Right lobe of liver (tissue), 6 donors: ENCODE measurements at regions not wholly inside any gene's neighbourhood (a gene's known extent, or its start where the extent isn't known, plus 50 kb on each side); places are given as distances from the start of the nearest gene placed in this dataset.
A peak's percentile ranks its signal among the peaks of the same experiment; 100 is the strongest.

ENCODE experiments used
- ATAC-seq, 4 donors: fragments of 200-7000 bp; cut with Tn5 transposase; one replicate each; pipeline ENCODE4 v1.9.1; 2020; ENCODE audit warnings: mild to moderate bottlenecking in 4 of 4, moderate library complexity in 4 of 4
- DNase-seq, 3 donors: peaks; one replicate each; pipeline ENCODE4 v3.0.0-alpha.2; 2020
- H3K27ac ChIP-seq, 3 donors: fragments of 200-600 bp; one replicate each; pipeline ENCODE4 v1.8.0; 2022
- H3K27me3 ChIP-seq, 2 donors: fragments of 200-600 bp; one replicate each; pipeline ENCODE4 v1.8.0; 2022
- H3K36me3 ChIP-seq, 4 donors: fragments of 200-600 bp; sonication (generic) in 1 of 4; one replicate each; pipeline versions ENCODE4 v1.5.1 to v1.8.0; 2017 to 2022; ENCODE audit warnings: control low read depth in 1 of 4
- H3K4me1 ChIP-seq, 4 donors: fragments of 200-600 bp; sonication (generic) in 1 of 4; one replicate each; pipeline versions ENCODE4 v1.5.1 to v1.8.0; 2017 to 2022; ENCODE audit warnings: control low read depth in 1 of 4
- H3K4me3 ChIP-seq, 3 donors: fragments of 200-600 bp; one replicate each; pipeline ENCODE4 v1.8.0; 2022
- H3K9me3 ChIP-seq, 4 donors: fragments of 200-600 bp; sonication (generic) in 1 of 4; one replicate each; pipeline versions ENCODE4 v1.5.1 to v1.8.0; 2017 to 2022; ENCODE audit warnings: control low read depth in 1 of 4
- CTCF ChIP-seq, 4 donors: fragments of 200-600 bp in 3 of 4; fragments of 450-650 bp in 1 of 4; IDR thresholded peaks; one replicate each; pipeline versions ENCODE4 v1.5.1 to v1.8.0; 2016 to 2022; ENCODE audit warnings: antibody characterized with exemption in 4 of 4, mild to moderate bottlenecking in 2 of 4
- POLR2A ChIP-seq: fragments of 450-650 bp; IDR thresholded peaks from one replicate; pipeline ENCODE4 v1.6.1; 2017; ENCODE audit warnings: antibody characterized with exemption, mild to moderate bottlenecking
- WGBS: methylation state at CpG from one replicate; pipeline ENCODE4 v1.1.6; 2018; ENCODE audit warnings: low coverage, low lambda C conversion rate; ENCODE audit not compliant: insufficient coverage; ENCODE audit errors: missing lambda C conversion rate; 5-methylcytosine and 5-hydroxymethylcytosine counted together
- intact Hi-C, 2 donors: fragments of 100-400 bp; cut with DNase I; formaldehyde crosslinking; loops; one replicate each; pipeline versions ENCODE4 v1.11.2 to v1.14.1; 2022
- donor health status: DM: no; HTN: yes; CAD: no.
- donor health status: DM: no; HTN: no; CAD: no.
- donor health status: DM: no; HTN: no; CAD: no.
- donor health status: DM: no; HTN: yes; CAD: no.
- donor health status: DM: no; HTN: yes; CAD: no.

GRCh38 chr10:9211228-9211627 is 1156.7 kb downstream of the GATA3 start:
- 35% methylated on average over 2 of the region's 2 CpGs for WGBS
- ATAC-seq (no peak), DNase-seq (no peak)
- H3K4me1 ChIP-seq, result no peaks in the 10 kb centered on the region
- no peaks in the 10 kb centered on the region for H3K27me3 ChIP-seq
- TF ChIP-seq CTCF (IDR thresholded peaks at IDR 0.05), result peak; percentile 3 to 29 (median 26)
- no peak for TF ChIP-seq POLR2A
- H3K27ac ChIP-seq, result no peak overlapping the region
- no peaks in the 10 kb centered on the region for H3K36me3 ChIP-seq
- no peak overlapping the region for H3K4me3 ChIP-seq
- no peaks in the 10 kb centered on the region for H3K9me3 ChIP-seq
- intact Hi-C loops, result no loop called here

- H3K4me3 ChIP-seq, result no peak overlapping the region
- TF ChIP-seq CTCF (IDR thresholded peaks at IDR 0.05), result no peak
- DNase-seq, result no peak
- H3K27ac ChIP-seq, result no peak overlapping the region
- no peak for ATAC-seq
- intact Hi-C loops, result no loop called here
- WGBS, result 44% methylated on average over 7 of the region's 7 CpGs
- no peaks in the 10 kb centered on the region for H3K36me3 ChIP-seq
- H3K4me1 ChIP-seq, result no peaks in the 10 kb centered on the region
- no peaks in the 10 kb centered on the region for H3K27me3 ChIP-seq
- H3K9me3 ChIP-seq, result no peaks in the 10 kb centered on the region
Observed at GRCh38 chr10:9214618-9215017, 1160.1 kb downstream of the GATA3 start.

- DNase-seq, result no peak
- Histone ChIP-seq H3K4me3 (no peak overlapping the region), H3K27me3 (no peaks in the 10 kb centered on the region), H3K36me3 (no peaks in the 10 kb centered on the region), H3K4me1 (no peaks in the 10 kb centered on the region), H3K9me3 (no peaks in the 10 kb centered on the region), H3K27ac (no peak overlapping the region)
- no peak for TF ChIP-seq POLR2A
- no peak for TF ChIP-seq CTCF (IDR thresholded peaks at IDR 0.05)
- WGBS, result 40% methylated on average over 2 of the region's 2 CpGs
- intact Hi-C loops, result no loop called here
- no peak for ATAC-seq
Observed at GRCh38 chr10:9215121-9215520, 1160.6 kb downstream of the GATA3 start.

- no peak for ATAC-seq
- TF ChIP-seq POLR2A, result no peak
- no peak for TF ChIP-seq CTCF (IDR thresholded peaks at IDR 0.05)
- Histone ChIP-seq H3K27ac (no peak overlapping the region), H3K27me3 (no peaks in the 10 kb centered on the region), H3K4me3 (no peak overlapping the region), H3K36me3 (no peaks in the 10 kb centered on the region), H3K9me3 (no peaks in the 10 kb centered on the region), H3K4me1 (no peaks in the 10 kb centered on the region)
- WGBS, result 41% methylated on average over 4 of the region's 4 CpGs
- DNase-seq, result no peak
- intact Hi-C loops, result no loop called here
Observed at GRCh38 chr10:9219860-9220259, 1165.4 kb downstream of the GATA3 start.

- TF ChIP-seq POLR2A (no peak), CTCF (IDR thresholded peaks at IDR 0.05) (no peak)
- no peaks in the 10 kb centered on the region for H3K4me1 ChIP-seq
- DNase-seq (no peak), ATAC-seq (no peak)
- H3K27me3 ChIP-seq, result no peaks in the 10 kb centered on the region
- 80% methylated on average over 2 of the region's 3 CpGs for WGBS
- H3K4me3 ChIP-seq, result no peak overlapping the region
- H3K9me3 ChIP-seq, result no peaks in the 10 kb centered on the region
- intact Hi-C loops, result no loop called here
- no peak overlapping the region for H3K27ac ChIP-seq
- no peaks in the 10 kb centered on the region for H3K36me3 ChIP-seq
Observed at GRCh38 chr10:9222917-9223316, 1168.4 kb downstream of the GATA3 start.
